ENCODE measurements at regions not wholly inside any gene's neighbourhood (a gene's known extent, or its start where the extent isn't known, plus 50 kb on each side); places are given as distances from the start of the nearest gene placed in this dataset.

GRCh38 chr11:95352733-95353346, 121.8 kb upstream of the SESN3 start:
- H3K4me1 Mint-ChIP-seq = no peaks in the 10 kb centered on the region
- no peak for DNase-seq (ENCODE audit: low spot score)

GRCh38 chr11:95349345-95349942, 118.4 kb upstream of the SESN3 start:
- Mint-ChIP-seq H3K4me3 (no peak overlapping the region), H3K36me3 (no peaks in the 10 kb centered on the region), H3K4me1 (no peaks in the 10 kb centered on the region), H3K27me3 (ENCODE audit: insufficient read depth, low read depth) (peaks cover 5% of the 10 kb centered on the region), H3K27ac (no peak overlapping the region), H3K9me3 (peaks cover 3% of the 10 kb centered on the region)
- Histone ChIP-seq H3K79me2 (ENCODE audit: low read depth) (no peaks in the 10 kb centered on the region), H3K9me3 (ENCODE audit: low read depth) (no peaks in the 10 kb centered on the region), H3K4me2 (no peak overlapping the region), H2AFZ (replicated peaks) (no peak overlapping the region), H4K20me1 (ENCODE audit: low read depth) (no peaks in the 10 kb centered on the region), H3K27ac (no peak overlapping the region), H3F3A (ENCODE audit: low read depth) (no peaks in the 10 kb centered on the region), H3K4me3 (no peak overlapping the region), H3K4me1 (no peaks in the 10 kb centered on the region), H3K27me3 (no peaks in the 10 kb centered on the region), H3K9ac (no peak overlapping the region), H3K36me3 (no peaks in the 10 kb centered on the region)
- TF ChIP-seq EZH2phosphoT487 (IDR thresholded peaks at IDR 0.05) (no peak), EZH2 (IDR thresholded peaks at IDR 0.05) (no peak), CTCF (IDR thresholded peaks at IDR 0.05) (no peak)
- DNase-seq (ENCODE audit: low spot score) = no peak

More at GRCh38 chr11:95352733-95353346, 121.8 kb upstream of the SESN3 start:
- Mint-ChIP-seq H3K27me3 (ENCODE audit: insufficient read depth, low read depth) (peaks cover 3% of the 10 kb centered on the region), H3K36me3 (no peaks in the 10 kb centered on the region), H3K27ac (no peak overlapping the region), H3K9me3 (peaks cover 3% of the 10 kb centered on the region), H3K4me3 (no peak overlapping the region)
- Histone ChIP-seq H3K9me3 (ENCODE audit: low read depth) (no peaks in the 10 kb centered on the region), H3K36me3 (no peaks in the 10 kb centered on the region), H4K20me1 (ENCODE audit: low read depth) (no peaks in the 10 kb centered on the region), H3K27me3 (no peaks in the 10 kb centered on the region), H3K4me2 (no peak overlapping the region), H3K27ac (no peak overlapping the region), H2AFZ (replicated peaks) (peak overlapping the region; percentile 9), H3K4me3 (no peak overlapping the region), H3K79me2 (ENCODE audit: low read depth) (no peaks in the 10 kb centered on the region), H3F3A (ENCODE audit: low read depth) (no peaks in the 10 kb centered on the region), H3K9ac (no peak overlapping the region), H3K4me1 (peaks cover 2% of the 10 kb centered on the region)
- TF ChIP-seq CTCF (IDR thresholded peaks at IDR 0.05) (no peak), EZH2 (IDR thresholded peaks at IDR 0.05) (no peak), EZH2phosphoT487 (IDR thresholded peaks at IDR 0.05) (no peak)

- no peak overlapping the region for H3K27ac ChIP-seq
- H3K27ac Mint-ChIP-seq = no peak overlapping the region
- peaks cover 4% of the 10 kb centered on the region for H3K4me1 Mint-ChIP-seq
- no peaks in the 10 kb centered on the region for H3K9me3 ChIP-seq (ENCODE audit: low read depth)
- H3K79me2 ChIP-seq (ENCODE audit: low read depth) = no peaks in the 10 kb centered on the region
- H3K9ac ChIP-seq = no peak overlapping the region
- H3K27me3 ChIP-seq = no peaks in the 10 kb centered on the region
- H3K9me3 Mint-ChIP-seq = peaks cover 3% of the 10 kb centered on the region
- no peak overlapping the region for H3K4me3 Mint-ChIP-seq
- no peak overlapping the region for H2AFZ ChIP-seq (replicated peaks)
- H3K4me2 ChIP-seq = no peak overlapping the region
- H4K20me1 ChIP-seq (ENCODE audit: low read depth) = no peaks in the 10 kb centered on the region
- H3F3A ChIP-seq (ENCODE audit: low read depth) = no peaks in the 10 kb centered on the region
- H3K27me3 Mint-ChIP-seq (ENCODE audit: insufficient read depth, low read depth) = peaks cover 5% of the 10 kb centered on the region
- no peak for TF ChIP-seq EZH2 (IDR thresholded peaks at IDR 0.05)
- TF ChIP-seq CTCF (IDR thresholded peaks at IDR 0.05) = no peak
- TF ChIP-seq EZH2phosphoT487 (IDR thresholded peaks at IDR 0.05) = no peak
- H3K4me3 ChIP-seq = no peak overlapping the region
- no peaks in the 10 kb centered on the region for H3K4me1 ChIP-seq
- H3K36me3 Mint-ChIP-seq = no peaks in the 10 kb centered on the region
- no peak for DNase-seq (ENCODE audit: low spot score)
- H3K36me3 ChIP-seq = no peaks in the 10 kb centered on the region
Measured at GRCh38 chr11:95346265-95346664, 115.3 kb upstream of the SESN3 start.
